ENCODE measurements at regions not wholly inside any gene's neighbourhood (a gene's known extent, or its start where the extent isn't known, plus 50 kb on each side); places are given as distances from the start of the nearest gene placed in this dataset.

DNA sequence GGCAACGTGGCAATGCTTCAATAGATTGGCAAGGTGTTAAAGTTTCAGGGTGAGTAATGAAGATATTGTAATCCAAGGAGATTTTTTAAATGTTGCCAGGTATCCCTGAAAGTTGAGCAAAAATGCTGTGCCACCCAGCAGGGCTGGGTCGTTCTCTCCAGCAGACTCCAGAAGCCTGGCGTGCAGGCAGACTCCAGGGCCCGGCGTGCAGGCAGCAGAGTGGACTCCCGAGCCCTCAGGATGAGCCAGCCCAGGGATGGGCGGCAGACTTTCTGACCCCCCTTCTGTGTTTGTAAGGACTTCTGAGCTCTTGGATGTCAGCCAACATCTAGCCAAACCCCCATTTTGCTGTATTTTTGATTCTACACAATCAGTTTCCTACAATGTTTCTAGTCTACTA, 289.1 kb downstream of the ZNF516 start:
- Histone ChIP-seq H3K36me3 (replicated peaks; ENCODE audit: insufficient read depth, low read length) (no peaks in the 10 kb centered on the region), H3F3A (ENCODE audit: insufficient read depth, low read length) (no peaks in the 10 kb centered on the region), H3K9me2 (replicated peaks; ENCODE audit: insufficient read depth, low read length) (no peaks in the 10 kb centered on the region), H3K4me1 (ENCODE audit: low read length) (peaks cover 4% of the 10 kb centered on the region; the same call in 1 of the 2 replicates), H4K20me1 (ENCODE audit: insufficient read depth, low read length) (no peaks in the 10 kb centered on the region), H3K9me3 (replicated peaks; ENCODE audit: insufficient read depth, low read length) (no peaks in the 10 kb centered on the region), H3K4me2 (ENCODE audit: low read depth, low read length) (no peak overlapping the region), H3K27me3 (replicated peaks; ENCODE audit: insufficient read depth, low read length) (no peaks in the 10 kb centered on the region), H3K27ac (ENCODE audit: low read length) (no peak overlapping the region), H3K79me2 (ENCODE audit: low read length) (no peaks in the 10 kb centered on the region), H3K9ac (ENCODE audit: low read length) (no peak overlapping the region), H2AFZ (ENCODE audit: low read length) (no peak overlapping the region), H3K4me3 (ENCODE audit: low read length) (no peak overlapping the region)
- no peak for TF ChIP-seq EZH2phosphoT487 (IDR thresholded peaks at IDR 0.05; ENCODE audit: low read length)
- TF ChIP-seq, protein P1, sequence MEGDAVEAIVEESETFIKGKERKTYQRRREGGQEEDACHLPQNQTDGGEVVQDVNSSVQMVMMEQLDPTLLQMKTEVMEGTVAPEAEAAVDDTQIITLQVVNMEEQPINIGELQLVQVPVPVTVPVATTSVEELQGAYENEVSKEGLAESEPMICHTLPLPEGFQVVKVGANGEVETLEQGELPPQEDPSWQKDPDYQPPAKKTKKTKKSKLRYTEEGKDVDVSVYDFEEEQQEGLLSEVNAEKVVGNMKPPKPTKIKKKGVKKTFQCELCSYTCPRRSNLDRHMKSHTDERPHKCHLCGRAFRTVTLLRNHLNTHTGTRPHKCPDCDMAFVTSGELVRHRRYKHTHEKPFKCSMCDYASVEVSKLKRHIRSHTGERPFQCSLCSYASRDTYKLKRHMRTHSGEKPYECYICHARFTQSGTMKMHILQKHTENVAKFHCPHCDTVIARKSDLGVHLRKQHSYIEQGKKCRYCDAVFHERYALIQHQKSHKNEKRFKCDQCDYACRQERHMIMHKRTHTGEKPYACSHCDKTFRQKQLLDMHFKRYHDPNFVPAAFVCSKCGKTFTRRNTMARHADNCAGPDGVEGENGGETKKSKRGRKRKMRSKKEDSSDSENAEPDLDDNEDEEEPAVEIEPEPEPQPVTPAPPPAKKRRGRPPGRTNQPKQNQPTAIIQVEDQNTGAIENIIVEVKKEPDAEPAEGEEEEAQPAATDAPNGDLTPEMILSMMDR (IDR thresholded peaks at IDR 0.05; ENCODE audit: low read length), result no peak
- no peak for TF ChIP-seq EZH2 (optimal IDR thresholded peaks at IDR 0.05; ENCODE audit: low read depth, low read length)
- DNase-seq, result no peak

DNA sequence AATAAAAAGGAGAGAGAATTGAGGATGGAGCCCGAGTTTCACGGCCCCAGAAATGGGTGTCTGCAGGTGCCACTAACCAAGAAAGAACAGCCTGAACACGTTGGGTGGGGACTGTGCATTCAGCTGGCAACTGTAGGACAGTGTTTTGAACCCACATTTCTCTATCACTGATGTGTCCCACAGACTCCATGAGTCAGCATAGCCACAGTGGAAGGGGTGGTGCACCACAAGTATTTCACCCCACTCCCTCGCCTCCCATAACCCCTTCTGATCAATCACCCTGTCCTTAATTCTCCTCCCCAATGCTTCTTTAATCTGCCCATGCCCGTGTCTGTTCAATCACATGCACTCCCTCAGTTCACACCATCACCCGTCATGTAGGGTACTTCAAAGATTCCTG, 291.5 kb downstream of the ZNF516 start:
- no peak overlapping the region for H3K9ac ChIP-seq (ENCODE audit: low read length)
- H3K4me3 ChIP-seq (ENCODE audit: low read length), result no peak overlapping the region
- no peaks in the 10 kb centered on the region for H3K27me3 ChIP-seq (replicated peaks; ENCODE audit: insufficient read depth, low read length)
- 0 out of 2 replicates have a peak, but pooled peaks cover 4% of the 10 kb centered on the region for H3K4me1 ChIP-seq (ENCODE audit: low read length)
- no peaks in the 10 kb centered on the region for H3K9me3 ChIP-seq (replicated peaks; ENCODE audit: insufficient read depth, low read length)
- no peaks in the 10 kb centered on the region for H3K79me2 ChIP-seq (ENCODE audit: low read length)
- H2AFZ ChIP-seq (ENCODE audit: low read length), result no peak overlapping the region
- H3K9me2 ChIP-seq (replicated peaks; ENCODE audit: insufficient read depth, low read length), result no peaks in the 10 kb centered on the region
- no peak overlapping the region for H3K4me2 ChIP-seq (ENCODE audit: low read depth, low read length)
- no peaks in the 10 kb centered on the region for H3K36me3 ChIP-seq (replicated peaks; ENCODE audit: insufficient read depth, low read length)
- H4K20me1 ChIP-seq (ENCODE audit: insufficient read depth, low read length), result no peaks in the 10 kb centered on the region
- TF ChIP-seq EZH2phosphoT487 (IDR thresholded peaks at IDR 0.05; ENCODE audit: low read length) (no peak), EZH2 (optimal IDR thresholded peaks at IDR 0.05; ENCODE audit: low read depth, low read length) (no peak)
- TF ChIP-seq, protein P1 (IDR thresholded peaks at IDR 0.05; ENCODE audit: low read length), result no peak
- H3F3A ChIP-seq (ENCODE audit: insufficient read depth, low read length), result no peaks in the 10 kb centered on the region
- no peak overlapping the region for H3K27ac ChIP-seq (ENCODE audit: low read length)
- no peak for DNase-seq

DNA sequence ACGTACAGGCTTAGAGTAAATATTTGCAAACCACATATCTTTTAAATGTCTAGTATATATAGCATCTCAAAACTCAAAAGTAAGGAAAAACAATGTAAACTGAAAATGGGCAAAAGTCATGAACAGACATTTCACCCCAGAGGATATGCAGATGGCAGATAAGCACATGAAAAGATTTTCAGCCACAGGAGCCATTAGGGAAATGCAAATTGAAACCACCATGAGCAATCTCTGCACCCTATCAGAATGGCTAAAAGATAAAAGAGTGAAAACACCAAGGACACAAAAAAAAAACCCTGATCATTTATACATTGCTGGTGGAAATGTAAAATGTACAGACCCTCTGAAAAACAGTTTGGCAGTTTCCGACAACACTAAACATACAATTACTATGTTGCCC, 292.7 kb downstream of the ZNF516 start:
- H2AFZ ChIP-seq (ENCODE audit: low read length), result no peak overlapping the region
- H3K79me2 ChIP-seq (ENCODE audit: low read length), result no peaks in the 10 kb centered on the region
- no peaks in the 10 kb centered on the region for H4K20me1 ChIP-seq (ENCODE audit: insufficient read depth, low read length)
- H3K4me1 ChIP-seq (ENCODE audit: low read length), result no peaks in the 10 kb centered on the region
- no peak overlapping the region for H3K9ac ChIP-seq (ENCODE audit: low read length)
- H3F3A ChIP-seq (ENCODE audit: insufficient read depth, low read length), result no peaks in the 10 kb centered on the region
- H3K4me3 ChIP-seq (ENCODE audit: low read length), result no peak overlapping the region
- no peak overlapping the region for H3K27ac ChIP-seq (ENCODE audit: low read length)
- H3K27me3 ChIP-seq (replicated peaks; ENCODE audit: insufficient read depth, low read length), result no peaks in the 10 kb centered on the region
- DNase-seq, result no peak
- no peaks in the 10 kb centered on the region for H3K36me3 ChIP-seq (replicated peaks; ENCODE audit: insufficient read depth, low read length)
- TF ChIP-seq EZH2phosphoT487 (IDR thresholded peaks at IDR 0.05; ENCODE audit: low read length) (no peak), EZH2 (optimal IDR thresholded peaks at IDR 0.05; ENCODE audit: low read depth, low read length) (no peak)
- TF ChIP-seq, protein P1 (IDR thresholded peaks at IDR 0.05; ENCODE audit: low read length), result no peak
- no peaks in the 10 kb centered on the region for H3K9me3 ChIP-seq (replicated peaks; ENCODE audit: insufficient read depth, low read length)
- H3K9me2 ChIP-seq (replicated peaks; ENCODE audit: insufficient read depth, low read length), result no peaks in the 10 kb centered on the region
- H3K4me2 ChIP-seq (ENCODE audit: low read depth, low read length), result no peak overlapping the region
